HG03457 (cell line): ENCODE measurements at regions not wholly inside any gene's neighbourhood (a gene's known extent, or its start where the extent isn't known, plus 50 kb on each side); places are given as distances from the start of the nearest gene placed in this dataset.

Source experiments
- ATAC-seq: cut with Tn5 transposase; IDR thresholded peaks from one replicate; pipeline ENCODE4 v1.9.1; 2021; ENCODE audit warnings: moderate number of reproducible peaks; ENCODE audit not compliant: unreplicated experiment

DNA sequence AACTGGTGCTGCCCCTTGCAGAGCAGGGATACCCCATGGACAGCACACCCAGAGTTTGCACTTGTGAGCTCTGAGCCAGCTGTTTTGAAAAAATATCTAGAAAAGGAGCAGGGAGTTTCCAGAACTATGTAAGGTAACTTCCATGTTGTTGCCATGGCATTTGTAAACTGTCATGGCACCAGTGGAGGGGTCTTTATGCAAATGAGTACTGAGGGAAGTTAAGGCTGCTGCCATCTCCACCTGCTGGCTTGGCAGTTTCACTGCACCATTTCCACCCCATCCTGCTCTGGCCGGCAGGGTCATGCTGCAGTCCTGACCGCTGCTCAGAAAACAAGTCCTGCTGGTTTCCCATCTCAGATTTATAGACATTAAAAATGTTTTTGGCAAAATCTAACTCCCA, 52.3 kb upstream of the SNTG2 start:
- ATAC-seq, result no peak

DNA sequence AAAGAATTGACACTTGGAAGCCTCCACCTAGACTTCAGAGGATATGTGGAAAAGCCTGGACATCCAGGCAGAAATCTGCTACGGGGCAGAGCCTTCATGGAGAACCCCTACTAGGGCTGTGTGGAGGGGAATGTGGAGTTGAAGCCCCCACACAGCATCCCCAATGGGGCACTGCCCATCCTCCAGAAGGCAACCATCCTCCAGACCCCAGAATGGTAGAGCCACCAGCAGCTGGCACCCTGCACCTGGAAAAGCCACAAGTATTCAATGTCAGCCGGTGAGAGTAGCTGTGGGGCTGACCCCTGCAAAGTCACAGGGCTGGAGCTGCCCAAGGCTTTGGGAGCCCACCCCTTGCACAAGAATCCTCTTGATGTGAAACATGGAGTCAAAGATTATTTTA, 53.6 kb upstream of the SNTG2 start:
- ATAC-seq, result no peak

DNA sequence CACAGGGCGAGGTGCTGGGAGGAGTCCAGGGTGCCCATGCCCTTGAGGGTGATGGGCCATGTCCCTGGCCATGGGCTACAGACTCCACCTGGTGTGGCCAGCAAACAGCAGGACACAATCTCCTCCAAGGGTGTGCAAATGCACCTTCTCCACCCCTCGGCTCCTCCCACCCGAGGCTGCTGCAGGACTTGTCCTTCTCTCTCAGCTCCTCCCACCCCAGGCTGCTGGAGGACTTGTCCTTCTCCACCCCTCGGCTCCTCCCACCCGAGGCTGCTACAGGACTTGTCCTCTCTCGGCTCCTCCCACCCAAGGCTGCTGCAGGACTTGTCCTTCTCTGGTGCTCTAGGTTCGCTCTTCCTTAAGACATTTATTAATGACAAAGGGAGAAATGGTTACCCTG, 57.3 kb upstream of the SNTG2 start:
- ATAC-seq, result no peak

DNA sequence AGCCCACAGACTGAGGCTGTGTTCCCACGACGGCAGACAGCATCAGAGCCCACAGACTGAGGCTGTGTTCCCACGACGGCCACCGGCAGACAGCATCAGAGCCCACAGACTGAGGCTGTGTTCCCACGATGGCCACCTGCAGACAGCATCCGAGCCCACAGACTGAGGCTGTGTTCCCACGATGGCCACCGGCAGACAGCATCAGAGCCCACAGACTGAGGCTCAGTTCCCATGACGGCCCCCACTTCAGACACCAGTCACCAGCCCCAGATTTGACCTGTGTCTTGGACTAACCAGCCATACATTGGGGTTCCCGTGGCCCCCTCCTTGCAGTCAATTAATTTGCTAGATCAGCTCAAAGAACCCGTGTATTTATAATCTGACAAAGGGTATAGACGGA, 57.8 kb upstream of the SNTG2 start:
- no peak for ATAC-seq

DNA sequence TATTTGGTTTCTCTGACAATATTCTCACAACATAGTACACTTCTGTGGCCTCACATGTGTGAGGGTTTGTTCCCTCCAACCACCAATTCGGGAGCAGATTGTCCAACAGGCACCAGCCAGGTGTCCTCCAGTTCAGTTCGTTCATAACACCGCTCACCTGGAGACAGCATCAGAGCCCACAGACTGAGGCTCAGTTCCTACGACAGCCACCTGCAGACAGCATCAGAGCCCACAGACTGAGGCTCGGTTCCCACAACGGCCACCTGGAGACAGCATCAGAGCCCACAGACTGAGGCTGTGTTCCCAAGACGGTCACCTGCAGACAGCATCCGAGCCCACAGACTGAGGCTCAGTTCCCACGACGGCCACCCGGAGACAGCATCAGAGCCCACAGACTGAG, 58.2 kb upstream of the SNTG2 start:
- no peak for ATAC-seq

DNA sequence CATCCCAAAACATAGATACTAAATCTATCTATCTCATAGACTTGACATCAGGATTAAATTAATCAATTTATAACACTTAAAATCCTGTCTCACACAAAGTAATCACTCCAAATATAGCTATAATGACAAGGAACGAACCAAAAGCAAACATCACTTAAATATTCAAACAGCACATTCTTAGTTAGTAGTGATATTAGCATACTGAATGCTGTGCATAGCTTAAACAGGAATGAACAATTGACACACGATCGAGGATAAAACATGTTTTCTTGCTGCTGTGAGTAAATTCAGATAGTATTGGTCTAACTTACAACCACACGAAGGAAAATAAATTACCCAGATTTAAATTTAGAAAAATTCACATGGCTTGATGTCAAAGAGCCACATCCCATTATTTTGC, 58.9 kb upstream of the SNTG2 start:
- no peak for ATAC-seq

DNA sequence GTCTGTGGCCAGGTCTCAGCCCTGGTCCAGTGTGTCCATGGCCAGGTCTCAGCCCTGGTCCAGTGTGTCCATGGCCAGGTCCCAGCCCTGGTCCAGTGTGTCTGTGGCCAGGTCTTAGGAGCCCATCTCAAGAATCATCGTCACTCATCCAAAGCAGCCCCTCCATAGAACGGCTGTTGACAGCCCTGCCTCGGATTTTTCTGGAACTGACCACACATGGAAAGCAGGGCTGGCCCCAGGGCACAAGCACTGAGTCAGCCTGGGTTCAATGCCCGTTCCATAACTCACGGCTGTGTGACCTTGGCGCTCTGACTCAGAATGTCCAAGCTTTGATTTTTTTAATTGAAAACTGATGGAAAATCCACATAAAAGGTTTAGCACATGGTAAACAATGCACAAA, 59.9 kb upstream of the SNTG2 start:
- ATAC-seq, result no peak

DNA sequence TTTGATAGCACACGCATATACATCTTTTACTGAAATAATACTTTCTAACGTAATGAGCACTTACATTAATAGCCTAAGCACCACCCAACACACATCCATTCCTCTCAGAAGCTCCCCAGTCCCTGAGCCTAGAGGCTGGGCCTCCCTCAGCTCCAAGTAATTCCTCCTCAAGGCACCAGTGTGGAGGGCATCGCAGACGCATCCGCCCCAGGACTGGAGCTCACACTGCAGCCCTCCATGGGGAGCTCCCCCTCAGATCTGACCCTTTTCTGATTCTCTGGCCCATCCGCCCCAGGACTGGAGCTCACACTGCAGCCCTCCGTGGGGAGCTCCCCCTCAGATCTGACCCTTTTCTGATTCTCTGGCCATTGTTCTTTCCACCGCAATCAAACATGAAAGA, 60.4 kb upstream of the SNTG2 start:
- no peak for ATAC-seq

DNA sequence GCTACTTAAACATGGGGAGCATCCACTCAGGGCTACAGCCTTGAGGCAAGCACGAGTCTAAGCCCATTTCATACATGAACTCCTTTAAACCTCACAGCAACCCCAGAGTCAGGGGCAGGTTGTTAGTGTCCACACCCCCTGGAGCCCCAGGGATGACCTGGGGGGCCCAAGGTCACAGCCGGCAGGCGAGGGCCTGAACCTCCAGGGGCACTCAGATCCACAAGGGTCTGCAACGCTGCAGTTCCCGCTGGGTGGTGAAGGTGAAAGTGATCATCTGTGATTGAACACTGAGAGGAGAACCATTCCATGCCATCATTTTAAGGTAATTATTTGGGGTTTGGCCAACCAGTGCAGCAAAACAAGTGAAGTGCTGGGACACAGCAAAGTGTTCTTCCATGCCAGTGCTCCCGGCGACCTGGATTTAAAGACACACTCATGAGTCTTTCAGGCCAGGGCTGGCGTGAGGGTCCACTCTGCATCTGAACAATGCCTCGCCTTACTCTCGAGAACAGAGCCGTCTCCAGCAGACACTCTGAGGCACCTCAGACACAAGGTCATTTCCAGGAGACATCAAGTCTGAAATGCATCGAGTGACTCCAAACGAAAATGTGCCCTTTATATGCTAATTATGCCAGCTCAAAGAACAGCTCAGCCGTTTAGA, 61.6 kb upstream of the SNTG2 start:
- ATAC-seq, result no peak

DNA sequence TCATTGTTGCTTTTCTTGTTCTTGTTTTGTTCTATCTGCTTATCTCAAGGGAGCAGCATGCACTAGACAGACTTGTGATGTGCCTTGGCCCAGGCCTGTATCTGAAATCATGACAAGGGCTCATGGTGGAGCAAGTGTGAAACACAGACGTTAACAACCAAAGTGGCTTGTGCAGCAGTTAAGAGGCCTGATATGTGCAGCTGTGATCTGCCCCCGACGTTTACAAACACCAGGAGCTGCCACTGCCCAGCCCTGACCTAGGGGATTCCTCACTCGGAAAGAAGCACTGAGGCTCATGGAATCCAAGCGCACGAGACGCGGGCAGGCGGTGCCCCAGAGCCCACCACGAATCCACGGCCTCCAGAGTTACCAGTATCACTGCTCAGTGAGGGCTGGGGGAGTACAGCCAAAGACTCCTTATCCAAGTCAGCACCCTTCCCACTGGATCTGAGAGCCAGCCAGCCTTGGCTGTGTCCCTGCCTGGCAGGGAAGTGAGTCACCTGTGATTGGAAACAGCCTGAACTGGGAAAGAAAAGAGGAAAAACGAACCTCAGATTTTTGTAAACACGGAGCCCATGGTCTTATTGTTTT, 62.3 kb upstream of the SNTG2 start:
- ATAC-seq, result no peak

DNA sequence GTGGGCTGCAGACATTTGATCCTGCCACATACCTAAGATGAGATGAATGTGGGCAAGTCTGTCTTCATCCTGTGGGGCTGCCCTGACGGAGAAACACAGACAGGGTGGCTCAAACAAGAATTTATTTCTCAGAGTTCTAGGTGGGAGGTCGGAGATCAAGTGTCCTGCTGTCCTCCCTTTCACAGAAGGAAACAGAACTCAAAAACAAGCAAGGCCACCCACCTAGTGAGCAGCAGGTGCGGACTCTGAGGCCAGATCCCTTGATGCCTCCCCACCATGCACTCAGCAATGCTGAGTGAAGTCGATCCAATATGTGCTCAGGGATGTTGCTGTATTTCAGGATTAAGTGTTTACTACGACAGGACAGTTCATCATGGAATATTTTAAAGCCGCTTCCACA, 63.0 kb upstream of the SNTG2 start:
- no peak for ATAC-seq

DNA sequence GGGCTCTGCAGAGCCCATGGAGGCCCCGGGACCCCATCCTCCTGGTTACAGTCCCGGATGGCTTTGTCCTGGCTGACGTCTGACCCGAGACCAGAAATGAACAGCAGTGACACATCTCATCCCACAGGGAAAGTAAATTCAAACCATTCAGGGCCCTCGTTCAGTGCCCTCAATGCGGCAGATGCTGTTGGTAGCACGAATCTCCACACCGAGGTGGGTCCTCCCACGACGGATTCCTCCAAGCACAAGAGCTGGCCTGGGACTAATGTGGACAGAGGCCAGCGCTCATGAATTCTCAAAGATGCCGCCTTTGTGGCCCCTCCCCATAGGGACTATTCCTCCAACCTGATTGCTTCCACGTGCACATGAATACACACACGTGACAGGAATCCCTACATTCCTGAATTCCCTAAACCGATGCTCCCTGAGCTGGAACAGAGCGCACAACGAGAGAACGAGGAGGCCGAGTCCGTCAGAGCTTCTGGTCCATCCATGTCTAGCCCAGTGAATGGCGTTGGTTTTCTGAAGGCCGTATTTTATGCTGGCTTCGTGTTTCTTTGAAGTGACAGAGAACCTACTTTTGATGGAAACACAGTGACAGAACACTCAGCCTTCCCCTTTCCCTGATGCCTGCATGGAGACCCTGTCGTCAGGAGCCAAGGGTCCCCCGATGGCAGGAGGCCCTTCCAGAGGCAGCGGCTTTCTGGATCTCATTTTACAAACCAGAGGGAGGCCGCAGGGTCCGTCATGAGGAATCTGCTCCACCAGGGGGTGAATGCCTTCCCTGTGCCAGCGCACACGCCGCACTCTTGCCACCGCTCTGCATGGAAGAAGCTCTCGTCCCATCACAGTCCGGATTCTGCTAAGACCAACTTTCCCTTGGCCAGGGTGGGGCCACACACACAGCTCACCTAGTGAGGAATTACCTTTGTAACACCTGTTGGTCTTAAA, 64.3 kb upstream of the SNTG2 start:
- no peak for ATAC-seq

DNA sequence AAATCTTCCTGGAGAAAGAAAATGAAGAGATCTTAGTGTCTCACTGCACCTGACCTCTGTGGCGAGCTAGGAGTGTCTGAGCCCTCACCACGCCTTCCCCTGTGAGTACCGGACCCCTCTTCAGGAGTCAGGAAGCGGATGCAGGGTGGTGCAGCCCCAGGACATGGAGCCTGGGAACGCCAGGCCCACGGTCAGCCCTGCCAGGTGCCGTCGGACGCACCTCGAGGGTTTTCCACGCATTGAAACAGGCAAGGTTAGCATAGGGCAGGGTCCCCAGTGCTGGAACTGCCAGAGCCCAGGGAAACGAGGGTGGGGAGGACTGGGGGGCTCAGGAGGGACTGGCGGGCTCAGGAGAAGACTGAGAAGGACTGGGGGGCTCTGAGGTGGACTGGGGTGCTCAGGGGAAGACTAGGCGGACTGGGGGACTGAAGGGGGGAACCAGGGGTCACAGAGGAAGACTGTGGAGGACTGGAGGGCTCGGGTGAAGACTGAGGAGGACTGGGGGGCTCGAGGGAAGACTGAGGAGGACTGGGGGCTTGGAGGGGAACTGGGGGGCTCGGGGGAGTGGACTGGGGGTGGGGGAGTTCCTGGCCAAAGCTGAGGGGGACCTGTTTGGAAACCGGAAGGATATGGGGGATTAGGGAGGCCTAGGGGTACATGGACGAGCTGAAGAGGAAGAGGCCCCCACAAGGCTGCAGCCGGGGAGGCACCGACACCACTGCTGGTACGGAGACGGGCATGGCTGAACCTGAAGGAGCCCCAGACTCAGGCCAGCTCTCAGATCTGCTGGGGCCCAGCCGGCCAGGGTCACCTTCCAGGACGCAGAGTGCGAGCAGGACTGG, 65.2 kb upstream of the SNTG2 start:
- ATAC-seq, result no peak

DNA sequence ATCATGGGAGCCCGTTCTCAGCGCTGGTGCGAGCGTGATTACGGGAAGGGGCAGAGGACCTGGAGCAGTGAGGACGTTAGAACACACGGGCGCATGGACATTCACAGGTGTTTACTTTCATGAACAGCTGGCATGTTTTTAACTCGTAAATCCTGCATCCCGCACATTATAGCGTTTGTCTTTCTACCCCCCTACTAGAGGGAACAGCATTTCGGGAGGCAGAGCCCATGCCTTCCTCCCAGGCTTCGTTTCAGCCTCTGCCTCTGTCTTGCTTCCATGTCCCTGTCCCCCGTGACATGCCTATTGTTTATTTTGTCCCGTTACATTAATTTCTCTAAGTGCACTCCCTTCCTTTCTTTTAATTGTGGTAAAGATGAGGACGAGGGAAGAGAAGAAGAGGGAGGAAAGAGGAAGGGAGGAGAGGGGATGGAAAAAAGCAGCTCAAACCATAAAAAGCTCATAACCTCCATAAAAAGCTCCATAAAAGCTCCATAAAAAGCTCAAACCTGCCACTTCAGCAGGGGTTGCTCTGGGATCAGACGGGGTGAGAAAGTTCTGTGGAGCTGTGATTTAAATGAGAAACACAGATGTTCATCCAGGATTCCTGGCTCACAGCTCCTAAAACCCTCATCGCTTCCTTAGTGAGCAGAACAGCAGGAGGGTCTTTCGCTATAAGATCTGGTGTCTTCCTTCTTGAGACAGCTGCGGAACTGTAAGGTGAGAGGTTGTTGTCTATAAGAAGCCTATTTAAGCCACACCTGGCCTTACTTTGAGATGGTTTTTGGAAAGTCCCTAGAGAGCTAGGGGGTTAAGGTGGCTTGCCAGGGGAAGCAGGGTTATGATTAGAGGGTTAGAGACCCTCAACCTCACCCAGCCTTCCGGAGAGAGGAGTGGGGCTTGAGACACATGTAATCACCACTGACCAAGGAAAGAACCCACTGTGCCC, 66.6 kb upstream of the SNTG2 start:
- no peak for ATAC-seq

DNA sequence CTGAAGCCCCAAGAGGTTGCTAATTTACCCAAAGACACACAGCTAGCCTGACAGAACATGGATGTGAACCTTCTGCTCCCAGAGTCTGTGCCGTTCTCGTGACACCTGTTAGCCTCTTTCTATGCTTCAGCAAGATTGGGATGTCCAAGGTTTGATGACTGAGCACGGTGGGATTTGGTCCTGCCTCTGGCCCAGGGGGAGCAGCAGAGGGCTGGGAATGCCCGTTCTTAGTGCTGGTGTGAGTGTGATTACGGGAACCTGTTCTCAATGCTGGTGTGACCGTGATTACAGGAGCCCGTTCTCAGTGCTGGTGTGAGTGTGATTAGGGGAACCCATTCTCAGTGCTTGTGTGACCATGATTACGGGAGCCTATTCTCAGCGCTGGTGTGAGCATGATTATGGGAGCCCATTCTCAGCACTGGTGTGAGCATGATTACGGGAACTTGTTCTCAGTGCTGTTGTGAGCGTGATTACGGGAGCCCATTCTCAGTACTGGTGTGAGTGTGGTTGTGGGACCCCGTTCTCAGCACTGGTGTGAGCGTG, 67.3 kb upstream of the SNTG2 start:
- ATAC-seq, result no peak

DNA sequence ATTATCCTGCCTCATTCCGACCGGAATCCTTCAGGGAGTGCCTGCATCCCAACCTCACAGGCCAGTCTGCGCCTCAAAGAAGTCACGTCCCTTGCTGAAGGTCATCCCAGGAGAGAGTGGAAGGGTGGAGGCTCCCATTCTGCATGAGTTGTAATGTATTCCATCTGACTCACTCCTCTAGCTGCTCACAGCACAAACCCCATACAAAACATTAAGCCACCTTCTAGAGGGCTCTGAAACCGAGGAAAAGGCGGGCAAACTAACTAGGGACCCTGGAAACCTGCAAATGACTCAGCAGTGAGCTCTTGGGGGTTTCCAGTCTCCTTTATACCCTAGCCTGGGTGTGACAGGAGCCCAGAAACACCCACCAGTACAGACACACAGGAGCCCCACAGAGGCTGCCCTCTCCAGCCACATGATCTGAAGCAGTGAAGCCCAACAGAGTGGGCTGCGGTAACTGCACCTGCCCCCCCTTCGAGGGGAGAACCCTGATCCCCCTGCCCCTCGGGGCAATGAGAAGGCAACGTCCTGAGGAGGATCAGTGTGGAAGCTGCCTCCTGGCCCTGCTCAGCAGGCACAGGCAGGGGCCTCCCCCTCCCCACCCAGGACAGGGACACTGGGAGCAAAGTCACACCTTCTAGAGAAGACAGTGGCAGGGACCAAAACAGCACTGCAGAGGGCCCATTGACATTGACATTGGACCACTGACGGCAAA, 69.3 kb upstream of the SNTG2 start:
- peak; percentile 58 for ATAC-seq

DNA sequence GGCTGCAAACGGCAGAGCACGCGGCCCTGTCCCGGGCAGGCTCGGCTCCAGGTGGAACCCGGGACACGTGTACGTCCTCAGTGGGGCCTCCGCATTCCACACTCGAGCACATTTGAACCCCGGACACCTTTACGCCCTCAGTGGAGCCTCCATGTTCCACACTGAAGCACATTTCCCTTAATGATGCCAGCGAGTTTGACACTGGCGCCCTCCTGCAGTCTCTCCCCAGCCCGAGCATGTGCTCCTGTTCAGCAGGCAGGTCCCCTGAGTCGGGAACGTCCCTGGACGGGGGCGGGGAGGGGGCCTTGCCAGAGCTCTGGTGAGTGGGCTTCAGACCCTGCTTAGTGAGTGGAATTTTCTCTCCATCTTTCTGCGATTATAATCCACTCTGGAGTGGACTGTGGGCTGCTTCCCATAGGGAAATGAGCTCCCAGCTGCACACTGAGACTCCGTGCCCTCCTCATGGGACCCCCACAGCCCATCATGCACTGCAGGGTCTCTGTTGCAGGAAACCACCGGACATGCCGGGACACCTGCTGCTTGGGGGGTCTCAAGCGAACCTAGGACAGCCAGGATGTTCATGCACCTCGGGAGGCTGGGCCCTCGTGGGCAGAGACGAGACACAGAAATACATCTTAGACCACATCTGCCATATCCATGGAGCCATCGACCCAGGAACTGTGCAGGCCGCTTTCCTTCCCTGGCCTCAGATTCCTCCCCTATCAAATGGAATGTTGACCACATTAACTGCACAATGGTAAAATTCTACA, 70.3 kb upstream of the SNTG2 start:
- ATAC-seq, result no peak

DNA sequence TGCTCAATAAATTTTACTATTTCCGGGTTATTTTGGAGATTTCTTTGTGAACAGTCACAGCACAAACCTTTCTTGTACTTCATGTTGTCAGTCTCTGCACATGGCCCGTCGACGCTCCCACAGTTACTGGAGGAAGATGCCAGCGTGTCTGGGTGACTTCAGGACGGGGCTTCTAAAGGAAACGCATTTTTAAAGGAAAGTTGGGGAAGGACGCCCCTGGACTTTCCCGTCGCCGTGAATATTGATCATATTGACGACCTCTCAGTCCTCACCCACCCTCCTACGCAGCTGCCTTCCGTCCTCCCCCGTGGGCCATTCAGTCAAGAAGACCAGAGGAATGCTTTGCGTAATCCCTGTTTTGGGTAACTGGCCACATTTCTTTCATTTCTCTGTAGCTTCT, 71.1 kb upstream of the SNTG2 start:
- no peak for ATAC-seq
